K562 (cell line): ENCODE measurements at regions not wholly inside any gene's neighbourhood (a gene's known extent, or its start where the extent isn't known, plus 50 kb on each side); places are given as distances from the start of the nearest gene placed in this dataset.

Experiments used
- CEBPZ ChIP-seq: fragments of 150-350 bp; IDR thresholded peaks from 2 replicates; pipeline ENCODE4 v1.6.1; 2014; ENCODE audit warnings: low read depth, mild to moderate bottlenecking, low read length, borderline replicate concordance
- ESRRB ChIP-seq: fragments of 250-450 bp; sonication (Bioruptor Pico); IDR thresholded peaks from 2 replicates; pipeline ENCODE4 v1.5.0; 2020; ENCODE audit warnings: mild to moderate bottlenecking, moderate library complexity, borderline replicate concordance
- HDAC2 ChIP-seq: fragments of 450-650 bp; IDR thresholded peaks from 2 replicates; pipeline ENCODE4 v1.6.1; 2016; ENCODE audit warnings: mild to moderate bottlenecking
- KLF13 ChIP-seq: fragments of 450-650 bp; IDR thresholded peaks from 2 replicates; pipeline ENCODE4 v1.6.1; 2016; ENCODE audit warnings: missing genetic modification characterization, low read depth, mild to moderate bottlenecking, missing compliant biosample characterization, moderate library complexity, borderline replicate concordance
- POLR2A ChIP-seq: fragments of 450-650 bp; conservative IDR thresholded peaks from 2 replicates; pipeline ENCODE4 v1.6.1; 2016
- RBFOX2 ChIP-seq: fragments of 200-400 bp; formaldehyde crosslinking; IDR thresholded peaks from 2 replicates; pipeline ENCODE4 v1.6.1; 2017; ENCODE audit warnings: low read depth, mild to moderate bottlenecking, low read length, moderate library complexity
- RBM25 ChIP-seq: fragments of 200-400 bp; formaldehyde crosslinking; IDR thresholded peaks from 2 replicates; pipeline ENCODE4 v1.6.1; 2018; ENCODE audit warnings: low read length, low read depth, moderate library complexity; ENCODE audit not compliant: severe bottlenecking
- ZBTB1 ChIP-seq: sonication (generic); formaldehyde crosslinking; IDR thresholded peaks from 2 replicates; pipeline ENCODE4 v1.8.1; 2023; ENCODE audit warnings: missing genetic modification reagents, low read depth, mild to moderate bottlenecking, borderline replicate concordance
- ZFP30 ChIP-seq: fragments of 250-450 bp; sonication (Bioruptor Pico); IDR thresholded peaks from 2 replicates; pipeline ENCODE4 v1.8.0; 2022; ENCODE audit warnings: moderate library complexity, mild to moderate bottlenecking, inconsistent platforms, borderline replicate concordance
- TF ChIP-seq, protein P1 (sequence below), 3 experiments: IDR thresholded peaks in 2 of 3; conservative IDR thresholded peaks in 1 of 3; 2 replicates each; pipeline ENCODE4 v1.5.1; 2011 to 2012; ENCODE audit warnings: low read length in 3 of 3, mild to moderate bottlenecking in 3 of 3, control low read depth in 2 of 3, improper control_type of control experiment in 1 of 3, inconsistent platforms in 1 of 3, low read depth in 1 of 3, mixed read lengths in 1 of 3, moderate library complexity in 1 of 3; ENCODE audit not compliant: insufficient read depth in 2 of 3
- TF ChIP-seq, protein P2 (sequence below): fragments of 450-650 bp; IDR thresholded peaks from 2 replicates; pipeline ENCODE4 v1.6.1; 2017; ENCODE audit warnings: antibody characterized with exemption, mild to moderate bottlenecking

- no peak for TF ChIP-seq ZFP30 (CRISPR knock-in tag)
- no peak for TF ChIP-seq RBM25
- TF ChIP-seq POLR2A: no peak
- TF ChIP-seq, protein P1, sequence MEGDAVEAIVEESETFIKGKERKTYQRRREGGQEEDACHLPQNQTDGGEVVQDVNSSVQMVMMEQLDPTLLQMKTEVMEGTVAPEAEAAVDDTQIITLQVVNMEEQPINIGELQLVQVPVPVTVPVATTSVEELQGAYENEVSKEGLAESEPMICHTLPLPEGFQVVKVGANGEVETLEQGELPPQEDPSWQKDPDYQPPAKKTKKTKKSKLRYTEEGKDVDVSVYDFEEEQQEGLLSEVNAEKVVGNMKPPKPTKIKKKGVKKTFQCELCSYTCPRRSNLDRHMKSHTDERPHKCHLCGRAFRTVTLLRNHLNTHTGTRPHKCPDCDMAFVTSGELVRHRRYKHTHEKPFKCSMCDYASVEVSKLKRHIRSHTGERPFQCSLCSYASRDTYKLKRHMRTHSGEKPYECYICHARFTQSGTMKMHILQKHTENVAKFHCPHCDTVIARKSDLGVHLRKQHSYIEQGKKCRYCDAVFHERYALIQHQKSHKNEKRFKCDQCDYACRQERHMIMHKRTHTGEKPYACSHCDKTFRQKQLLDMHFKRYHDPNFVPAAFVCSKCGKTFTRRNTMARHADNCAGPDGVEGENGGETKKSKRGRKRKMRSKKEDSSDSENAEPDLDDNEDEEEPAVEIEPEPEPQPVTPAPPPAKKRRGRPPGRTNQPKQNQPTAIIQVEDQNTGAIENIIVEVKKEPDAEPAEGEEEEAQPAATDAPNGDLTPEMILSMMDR (IDR thresholded peaks at IDR 0.05 in 2 of 3, conservative IDR thresholded peaks at IDR 0.05 in 1 of 3; ENCODE audit: insufficient read depth in 2 of 3, low read depth in 1 of 3, low read length in 3 of 3): no peak
- no peak for TF ChIP-seq RBFOX2
- no peak for TF ChIP-seq HDAC2
- TF ChIP-seq, protein P2, sequence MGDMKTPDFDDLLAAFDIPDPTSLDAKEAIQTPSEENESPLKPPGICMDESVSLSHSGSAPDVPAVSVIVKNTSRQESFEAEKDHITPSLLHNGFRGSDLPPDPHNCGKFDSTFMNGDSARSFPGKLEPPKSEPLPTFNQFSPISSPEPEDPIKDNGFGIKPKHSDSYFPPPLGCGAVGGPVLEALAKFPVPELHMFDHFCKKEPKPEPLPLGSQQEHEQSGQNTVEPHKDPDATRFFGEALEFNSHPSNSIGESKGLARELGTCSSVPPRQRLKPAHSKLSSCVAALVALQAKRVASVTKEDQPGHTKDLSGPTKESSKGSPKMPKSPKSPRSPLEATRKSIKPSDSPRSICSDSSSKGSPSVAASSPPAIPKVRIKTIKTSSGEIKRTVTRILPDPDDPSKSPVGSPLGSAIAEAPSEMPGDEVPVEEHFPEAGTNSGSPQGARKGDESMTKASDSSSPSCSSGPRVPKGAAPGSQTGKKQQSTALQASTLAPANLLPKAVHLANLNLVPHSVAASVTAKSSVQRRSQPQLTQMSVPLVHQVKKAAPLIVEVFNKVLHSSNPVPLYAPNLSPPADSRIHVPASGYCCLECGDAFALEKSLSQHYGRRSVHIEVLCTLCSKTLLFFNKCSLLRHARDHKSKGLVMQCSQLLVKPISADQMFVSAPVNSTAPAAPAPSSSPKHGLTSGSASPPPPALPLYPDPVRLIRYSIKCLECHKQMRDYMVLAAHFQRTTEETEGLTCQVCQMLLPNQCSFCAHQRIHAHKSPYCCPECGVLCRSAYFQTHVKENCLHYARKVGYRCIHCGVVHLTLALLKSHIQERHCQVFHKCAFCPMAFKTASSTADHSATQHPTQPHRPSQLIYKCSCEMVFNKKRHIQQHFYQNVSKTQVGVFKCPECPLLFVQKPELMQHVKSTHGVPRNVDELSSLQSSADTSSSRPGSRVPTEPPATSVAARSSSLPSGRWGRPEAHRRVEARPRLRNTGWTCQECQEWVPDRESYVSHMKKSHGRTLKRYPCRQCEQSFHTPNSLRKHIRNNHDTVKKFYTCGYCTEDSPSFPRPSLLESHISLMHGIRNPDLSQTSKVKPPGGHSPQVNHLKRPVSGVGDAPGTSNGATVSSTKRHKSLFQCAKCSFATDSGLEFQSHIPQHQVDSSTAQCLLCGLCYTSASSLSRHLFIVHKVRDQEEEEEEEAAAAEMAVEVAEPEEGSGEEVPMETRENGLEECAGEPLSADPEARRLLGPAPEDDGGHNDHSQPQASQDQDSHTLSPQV: no peak
- no peak for TF ChIP-seq ESRRB
- no peak for TF ChIP-seq ZBTB1
- TF ChIP-seq CEBPZ: no peak
- TF ChIP-seq KLF13 (tag): no peak
These were observed 304.3 kb downstream of the ZIC1 start for GRCh38 chr3:147713234-147714133.
